Left hindlimb (tissue), 1 donor: ENCODE measurements at regions not wholly inside any gene's neighbourhood (a gene's known extent, or its start where the extent isn't known, plus 50 kb on each side); places are given as distances from the start of the nearest gene placed in this dataset.

Experiments used
- DNase-seq: peaks from one replicate; pipeline ENCODE4 v3.0.0-alpha.2; 2018

- no peak for DNase-seq
Observed at GRCh38 chr10:107739951-107740350, 575.4 kb upstream of the SORCS1 start.

- no peak for DNase-seq
Observed at GRCh38 chr10:107733328-107734130, 569.0 kb upstream of the SORCS1 start.

GRCh38 chr10:107732045-107732444 is 567.5 kb upstream of the SORCS1 start:
- DNase-seq, result no peak

GRCh38 chr10:107728807-107729206 is 564.3 kb upstream of the SORCS1 start:
- DNase-seq, result no peak

GRCh38 chr10:107727767-107728317 is 563.3 kb upstream of the SORCS1 start:
- DNase-seq, result no peak

- DNase-seq, result no peak
Observed at GRCh38 chr10:107718864-107719263, 554.4 kb upstream of the SORCS1 start.

- no peak for DNase-seq
Observed at GRCh38 chr10:107717046-107717445, 552.5 kb upstream of the SORCS1 start.

- DNase-seq, result no peak
Observed at GRCh38 chr10:107715565-107715964, 551.1 kb upstream of the SORCS1 start.

GRCh38 chr10:107708981-107709380 is 544.5 kb upstream of the SORCS1 start:
- DNase-seq, result no peak

GRCh38 chr10:107706096-107706725 is 541.7 kb upstream of the SORCS1 start:
- DNase-seq, result no peak

GRCh38 chr10:107701943-107702342 is 537.4 kb upstream of the SORCS1 start:
- no peak for DNase-seq

- no peak for DNase-seq
Observed at GRCh38 chr10:107692072-107692471, 527.6 kb upstream of the SORCS1 start.

- no peak for DNase-seq
Observed at GRCh38 chr10:107689323-107689722, 524.8 kb upstream of the SORCS1 start.

- DNase-seq, result no peak
Observed at GRCh38 chr10:107687701-107688100, 523.2 kb upstream of the SORCS1 start.

GRCh38 chr10:107686095-107686494 is 521.6 kb upstream of the SORCS1 start:
- no peak for DNase-seq

- no peak for DNase-seq
Observed at GRCh38 chr10:107671960-107672359, 507.5 kb upstream of the SORCS1 start.

- DNase-seq, result no peak
Observed at GRCh38 chr10:107666214-107666613, 501.7 kb upstream of the SORCS1 start.

GRCh38 chr10:107665459-107665858 is 501.0 kb upstream of the SORCS1 start:
- no peak for DNase-seq

- no peak for DNase-seq
Observed at GRCh38 chr10:107657851-107658250, 493.3 kb upstream of the SORCS1 start.

GRCh38 chr10:107656932-107657331 is 492.4 kb upstream of the SORCS1 start:
- no peak for DNase-seq

- no peak for DNase-seq
Observed at GRCh38 chr10:107653832-107654287, 489.4 kb upstream of the SORCS1 start.

- no peak for DNase-seq
Observed at GRCh38 chr10:107650939-107651338, 486.4 kb upstream of the SORCS1 start.

GRCh38 chr10:107649249-107649648 is 484.7 kb upstream of the SORCS1 start:
- DNase-seq, result no peak

GRCh38 chr10:107647462-107647861 is 483.0 kb upstream of the SORCS1 start:
- DNase-seq, result no peak
